HUES48 (cell line): ENCODE measurements at regions not wholly inside any gene's neighbourhood (a gene's known extent, or its start where the extent isn't known, plus 50 kb on each side); places are given as distances from the start of the nearest gene placed in this dataset.

Experiments used
- H3K27ac ChIP-seq: one replicate; pipeline ENCODE4 v1.7.0; 2013; ENCODE audit warnings: low read depth, low read length, inconsistent platforms
- H3K27me3 ChIP-seq: 2 replicates; pipeline ENCODE4 v1.6.1; 2013; ENCODE audit warnings: mild to moderate bottlenecking, low read length; ENCODE audit not compliant: control insufficient read depth, insufficient read depth
- H3K36me3 ChIP-seq: 2 replicates; pipeline ENCODE4 v1.6.1; 2013; ENCODE audit warnings: low read length; ENCODE audit not compliant: control insufficient read depth, insufficient read depth
- H3K4me1 ChIP-seq: 2 replicates; pipeline ENCODE4 v1.6.1; 2013; ENCODE audit warnings: mild to moderate bottlenecking, low read length; ENCODE audit not compliant: control insufficient read depth, insufficient read depth
- H3K4me3 ChIP-seq: 2 replicates; pipeline ENCODE4 v1.5.1; 2013; ENCODE audit warnings: mild to moderate bottlenecking, low read depth, low read length
- H3K9ac ChIP-seq: 2 replicates; pipeline ENCODE4 v1.6.1; 2013; ENCODE audit warnings: mild to moderate bottlenecking, low read depth, low read length, moderate library complexity
- H3K9me3 ChIP-seq: 2 replicates; pipeline ENCODE4 v1.6.1; 2013; ENCODE audit warnings: low read length; ENCODE audit not compliant: control insufficient read depth, insufficient read depth

DNA sequence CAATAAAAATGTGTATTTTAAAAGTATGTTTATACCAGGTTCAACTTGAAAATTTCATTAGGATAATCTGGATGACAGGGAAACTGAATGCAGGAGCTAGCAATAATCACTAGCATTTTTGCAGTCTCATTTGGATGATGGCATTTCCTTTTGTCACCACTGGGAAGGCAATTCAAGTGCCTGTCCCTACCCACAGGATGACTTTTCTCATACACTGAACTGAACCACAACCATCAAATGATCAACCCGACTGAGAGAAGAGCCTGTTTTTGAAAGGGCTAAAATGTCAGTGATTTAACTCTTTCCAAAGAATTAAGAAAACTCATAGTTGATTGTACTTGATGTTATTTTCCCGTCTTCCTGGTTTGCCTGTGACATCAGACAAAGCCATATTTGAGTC, 115.0 kb downstream of the FAM124B start:
- Histone ChIP-seq H3K4me1 (no peaks in the 10 kb centered on the region), H3K9me3 (no peaks in the 10 kb centered on the region), H3K27me3 (no peaks in the 10 kb centered on the region), H3K27ac (no peak overlapping the region), H3K4me3 (no peak overlapping the region), H3K9ac (no peak overlapping the region), H3K36me3 (no peaks in the 10 kb centered on the region)

GRCh38 chr2:224284134-224284946, 117.6 kb downstream of the FAM124B start:
- no peaks in the 10 kb centered on the region for H3K27me3 ChIP-seq
- H3K36me3 ChIP-seq: no peaks in the 10 kb centered on the region
- no peaks in the 10 kb centered on the region for H3K4me1 ChIP-seq
- no peak overlapping the region for H3K27ac ChIP-seq
- H3K9me3 ChIP-seq: no peaks in the 10 kb centered on the region
- no peak overlapping the region for H3K4me3 ChIP-seq
- H3K9ac ChIP-seq: no peak overlapping the region

DNA sequence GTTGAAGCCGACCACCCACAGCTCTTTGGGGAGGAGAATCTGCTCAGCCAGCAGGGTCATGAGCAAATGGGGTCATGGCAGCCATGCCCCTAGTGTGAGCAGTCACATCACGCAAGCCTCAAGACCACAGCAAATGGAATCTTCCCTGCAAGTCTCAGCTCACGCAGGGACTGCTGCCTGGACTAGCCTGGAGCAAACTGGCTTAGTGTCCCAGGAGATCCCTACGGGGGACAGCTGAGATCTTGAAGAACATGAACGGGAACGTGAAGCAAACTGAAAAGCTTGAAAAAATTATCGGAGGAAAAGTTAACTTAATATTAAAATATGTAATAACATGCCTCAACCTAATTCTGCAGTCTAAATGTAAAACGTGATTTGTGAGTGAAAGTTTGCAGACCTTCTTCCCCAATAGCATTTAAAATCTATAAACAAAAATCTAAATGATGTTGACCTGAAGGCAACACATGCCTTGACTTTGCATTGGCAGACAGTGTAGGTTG, 118.4 kb downstream of the FAM124B start:
- Histone ChIP-seq H3K4me3 (no peak overlapping the region), H3K27ac (no peak overlapping the region), H3K9ac (no peak overlapping the region), H3K36me3 (no peaks in the 10 kb centered on the region), H3K27me3 (no peaks in the 10 kb centered on the region), H3K9me3 (no peaks in the 10 kb centered on the region), H3K4me1 (no peaks in the 10 kb centered on the region)

DNA sequence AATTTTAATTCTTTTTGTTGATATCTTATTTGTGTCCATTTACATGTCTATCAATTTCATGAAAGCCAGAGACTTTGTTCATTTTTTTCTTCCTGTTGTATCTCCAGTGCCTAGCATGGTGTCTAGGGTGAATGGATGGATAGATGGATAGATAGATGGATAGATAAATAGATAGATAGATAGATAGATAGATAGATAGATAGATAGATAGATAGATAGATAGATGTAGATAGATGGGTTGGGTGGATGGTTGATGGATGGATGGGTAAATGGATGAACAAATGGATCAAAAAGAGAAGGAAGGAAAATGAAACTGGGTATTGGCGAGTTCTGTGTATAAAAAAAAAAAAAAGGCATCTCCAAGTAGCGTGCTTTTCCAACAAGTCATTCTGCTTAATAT, 120.5 kb downstream of the FAM124B start:
- Histone ChIP-seq H3K36me3 (no peaks in the 10 kb centered on the region), H3K27ac (no peak overlapping the region), H3K4me1 (no peaks in the 10 kb centered on the region), H3K9ac (no peak overlapping the region), H3K9me3 (no peaks in the 10 kb centered on the region), H3K4me3 (no peak overlapping the region), H3K27me3 (no peaks in the 10 kb centered on the region)

DNA sequence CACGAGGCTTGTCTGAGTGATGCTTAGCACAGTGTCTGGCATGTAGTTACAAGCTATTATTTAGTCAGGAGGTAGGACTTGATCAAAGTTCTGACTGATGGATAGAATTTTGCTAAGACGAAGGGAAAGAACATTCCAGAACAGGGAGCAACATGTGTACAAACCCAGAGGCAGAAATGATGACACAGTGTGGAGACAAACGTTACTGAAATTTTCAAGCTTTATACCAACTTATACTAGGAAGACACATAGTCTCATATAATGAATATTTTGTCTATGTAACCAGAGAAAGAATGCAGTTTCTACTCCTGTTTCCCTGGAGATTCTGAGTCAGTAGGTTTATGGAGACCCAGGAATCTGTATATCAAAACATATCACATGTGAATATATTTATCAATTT, 123.4 kb downstream of the FAM124B start:
- no peaks in the 10 kb centered on the region for H3K27me3 ChIP-seq
- no peak overlapping the region for H3K9ac ChIP-seq
- H3K36me3 ChIP-seq: no peaks in the 10 kb centered on the region
- no peak overlapping the region for H3K4me3 ChIP-seq
- no peaks in the 10 kb centered on the region for H3K4me1 ChIP-seq
- H3K9me3 ChIP-seq: no peaks in the 10 kb centered on the region
- no peak overlapping the region for H3K27ac ChIP-seq

DNA sequence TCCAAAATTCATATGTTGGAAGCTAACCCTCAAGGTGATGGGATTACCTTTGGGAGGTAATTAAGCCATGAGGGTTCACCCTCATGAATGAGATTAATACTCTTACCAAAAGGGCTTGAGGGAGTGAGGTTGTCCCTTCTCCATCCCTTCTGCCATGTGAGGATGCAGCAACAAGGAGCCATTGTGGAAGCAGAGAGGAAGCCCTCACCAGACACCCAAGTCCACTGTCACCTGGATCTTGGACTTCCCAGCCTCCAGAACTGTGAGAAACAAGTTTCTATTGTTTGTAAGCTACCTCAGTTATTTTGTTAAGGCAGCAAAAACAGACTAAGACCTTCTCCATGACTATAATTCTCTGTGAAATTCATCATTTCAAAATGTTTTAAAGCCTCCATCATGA, 125.7 kb downstream of the FAM124B start:
- H3K27ac ChIP-seq: no peak overlapping the region
- H3K36me3 ChIP-seq: no peaks in the 10 kb centered on the region
- no peak overlapping the region for H3K4me3 ChIP-seq
- H3K9me3 ChIP-seq: no peaks in the 10 kb centered on the region
- H3K4me1 ChIP-seq: no peaks in the 10 kb centered on the region
- H3K27me3 ChIP-seq: no peaks in the 10 kb centered on the region
- H3K9ac ChIP-seq: no peak overlapping the region

DNA sequence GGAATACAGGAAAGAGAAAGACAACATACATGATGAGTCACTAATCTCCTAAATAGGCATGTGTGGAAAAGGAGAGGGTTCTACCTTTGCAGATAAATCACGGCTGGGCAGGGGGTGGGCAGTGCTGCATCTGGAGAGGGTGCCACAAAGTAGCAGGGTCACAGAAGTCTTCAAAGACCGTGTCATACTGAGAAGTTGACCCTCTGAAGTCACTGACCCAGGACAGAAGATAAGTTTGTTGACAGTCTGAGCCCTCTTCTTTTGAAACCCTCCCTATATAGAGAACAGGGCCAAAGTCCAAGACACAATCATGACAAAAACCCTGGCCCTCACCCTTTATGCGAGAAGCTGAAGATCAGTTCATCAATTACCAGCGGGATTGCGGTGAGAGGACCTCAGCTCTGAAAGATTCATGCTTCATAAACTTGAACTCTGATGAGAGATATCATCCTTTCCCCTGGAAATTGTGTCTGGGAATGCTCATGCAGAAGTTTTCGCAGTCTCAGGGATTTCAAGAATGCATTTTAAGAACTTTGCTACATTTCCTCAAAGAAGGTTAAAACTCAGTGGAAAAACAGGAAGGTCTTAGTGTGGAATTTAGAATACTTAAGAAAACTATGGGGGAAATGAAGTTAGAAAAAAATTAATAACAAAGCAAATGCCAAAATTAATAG, 129.5 kb downstream of the FAM124B start:
- Histone ChIP-seq H3K27ac (no peak overlapping the region), H3K9me3 (no peaks in the 10 kb centered on the region), H3K36me3 (no peaks in the 10 kb centered on the region), H3K4me3 (no peak overlapping the region), H3K9ac (no peak overlapping the region), H3K27me3 (no peaks in the 10 kb centered on the region), H3K4me1 (no peaks in the 10 kb centered on the region)

DNA sequence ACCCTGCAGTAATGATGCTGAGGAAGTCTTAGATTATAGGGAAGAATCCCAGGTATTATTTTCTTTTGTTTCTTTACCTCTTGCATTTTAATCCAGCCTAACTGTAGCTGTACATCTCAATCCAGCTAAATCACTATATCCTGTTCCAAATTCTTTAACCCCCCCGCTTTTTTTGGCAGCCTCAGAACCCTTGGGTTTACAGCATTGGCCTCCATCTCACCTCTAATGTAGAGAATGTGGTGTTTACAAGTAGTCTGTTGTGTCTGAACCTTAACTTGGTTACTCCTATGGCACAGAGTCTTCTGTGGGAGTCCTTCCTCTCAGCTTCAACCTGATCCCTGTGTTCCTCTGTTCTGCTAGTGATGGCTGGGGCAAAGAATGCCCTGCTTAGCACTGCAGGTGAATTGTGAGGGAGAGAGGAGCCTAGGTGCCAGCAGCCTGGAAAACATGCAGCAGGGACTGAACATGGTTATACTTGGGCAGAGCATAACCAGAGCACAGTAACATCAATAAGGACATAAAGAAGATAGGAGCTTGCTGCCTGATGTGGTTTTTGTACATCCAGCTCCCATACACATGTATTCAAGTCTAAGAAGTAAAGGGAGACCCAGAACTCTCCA, 130.2 kb downstream of the FAM124B start:
- Histone ChIP-seq H3K4me3 (no peak overlapping the region), H3K9me3 (no peaks in the 10 kb centered on the region), H3K36me3 (no peaks in the 10 kb centered on the region), H3K27me3 (no peaks in the 10 kb centered on the region), H3K27ac (peak overlapping the region; percentile 20), H3K4me1 (no peaks in the 10 kb centered on the region), H3K9ac (no peak overlapping the region)

DNA sequence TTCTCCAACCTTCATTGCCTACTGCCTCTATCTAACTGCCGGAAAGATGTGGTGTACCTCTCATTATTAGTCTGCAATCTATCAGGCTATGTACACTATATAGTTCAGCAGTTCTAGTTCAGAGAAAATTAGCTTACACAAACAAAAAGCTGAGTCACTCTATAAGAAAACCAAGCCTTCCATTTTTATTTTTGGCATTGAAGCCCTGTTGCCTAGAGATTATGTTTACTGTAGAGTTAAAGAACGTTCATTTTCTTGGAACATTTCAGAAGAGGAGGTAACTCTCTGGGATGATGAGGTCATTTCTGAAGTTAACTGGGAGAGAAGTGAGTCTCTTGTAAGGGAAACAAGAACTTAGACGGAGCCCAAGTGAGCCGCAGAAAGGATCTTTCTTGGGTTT, 133.5 kb downstream of the FAM124B start:
- Histone ChIP-seq H3K4me1 (peaks cover 12% of the 10 kb centered on the region), H3K4me3 (no peak overlapping the region), H3K36me3 (no peaks in the 10 kb centered on the region), H3K9me3 (no peaks in the 10 kb centered on the region), H3K27ac (no peak overlapping the region), H3K27me3 (no peaks in the 10 kb centered on the region), H3K9ac (no peak overlapping the region)

GRCh38 chr2:224264259-224264658, 137.6 kb downstream of the FAM124B start:
- H3K4me3 ChIP-seq: no peak overlapping the region
- no peak overlapping the region for H3K27ac ChIP-seq
- no peaks in the 10 kb centered on the region for H3K9me3 ChIP-seq
- H3K9ac ChIP-seq: no peak overlapping the region
- peaks cover 14% of the 10 kb centered on the region for H3K4me1 ChIP-seq
- H3K36me3 ChIP-seq: no peaks in the 10 kb centered on the region
- H3K27me3 ChIP-seq: no peaks in the 10 kb centered on the region

GRCh38 chr2:224263571-224264043, 138.3 kb downstream of the FAM124B start:
- Histone ChIP-seq H3K36me3 (no peaks in the 10 kb centered on the region), H3K4me1 (peaks cover 14% of the 10 kb centered on the region), H3K27ac (no peak overlapping the region), H3K9ac (no peak overlapping the region), H3K4me3 (no peak overlapping the region), H3K9me3 (no peaks in the 10 kb centered on the region), H3K27me3 (no peaks in the 10 kb centered on the region)
